ENCODE measurements at regions not wholly inside any gene's neighbourhood (a gene's known extent, or its start where the extent isn't known, plus 50 kb on each side); places are given as distances from the start of the nearest gene placed in this dataset.

DNA sequence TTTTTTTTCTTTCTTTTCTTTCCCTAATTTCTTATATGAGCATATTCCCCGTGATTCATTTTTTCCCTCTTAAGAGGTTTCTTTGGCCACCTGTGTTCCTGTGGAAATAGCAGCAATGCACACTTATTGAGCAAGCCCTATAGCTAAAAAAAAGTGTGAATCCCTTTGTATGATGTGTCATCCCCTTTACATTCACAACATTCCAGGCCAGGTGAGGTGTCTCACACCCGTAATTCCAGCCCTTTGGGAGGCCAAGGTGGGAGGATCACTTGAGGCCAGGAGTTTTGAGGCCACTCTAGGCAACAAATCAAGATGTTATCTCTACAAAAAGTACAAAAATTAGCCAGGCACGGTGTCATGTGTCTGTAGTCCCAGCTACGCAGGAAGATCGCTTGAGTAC is 700.4 kb upstream of the TBX3 start:
- TF ChIP-seq CTCF (IDR thresholded peaks at IDR 0.05 in 4 of 5, conservative IDR thresholded peaks at IDR 0.05 in 1 of 5) (no peak), POLR2A (IDR thresholded peaks at IDR 0.05) (no peak)

Data from gastrocnemius medialis (tissue), 4 donors.